HG02852 (cell line): ENCODE measurements at regions not wholly inside any gene's neighbourhood (a gene's known extent, or its start where the extent isn't known, plus 50 kb on each side); places are given as distances from the start of the nearest gene placed in this dataset.
"Not testable (repeated sequence)": the region's sequence is repeated elsewhere in the genome, so short reads cannot be mapped to it uniquely, and the experiment has no call there.

ENCODE experiments used
- ATAC-seq: cut with Tn5 transposase; IDR thresholded peaks from one replicate; pipeline ENCODE4 v1.9.1; 2021; ENCODE audit warnings: mild to moderate bottlenecking, moderate library complexity; ENCODE audit not compliant: unreplicated experiment

DNA sequence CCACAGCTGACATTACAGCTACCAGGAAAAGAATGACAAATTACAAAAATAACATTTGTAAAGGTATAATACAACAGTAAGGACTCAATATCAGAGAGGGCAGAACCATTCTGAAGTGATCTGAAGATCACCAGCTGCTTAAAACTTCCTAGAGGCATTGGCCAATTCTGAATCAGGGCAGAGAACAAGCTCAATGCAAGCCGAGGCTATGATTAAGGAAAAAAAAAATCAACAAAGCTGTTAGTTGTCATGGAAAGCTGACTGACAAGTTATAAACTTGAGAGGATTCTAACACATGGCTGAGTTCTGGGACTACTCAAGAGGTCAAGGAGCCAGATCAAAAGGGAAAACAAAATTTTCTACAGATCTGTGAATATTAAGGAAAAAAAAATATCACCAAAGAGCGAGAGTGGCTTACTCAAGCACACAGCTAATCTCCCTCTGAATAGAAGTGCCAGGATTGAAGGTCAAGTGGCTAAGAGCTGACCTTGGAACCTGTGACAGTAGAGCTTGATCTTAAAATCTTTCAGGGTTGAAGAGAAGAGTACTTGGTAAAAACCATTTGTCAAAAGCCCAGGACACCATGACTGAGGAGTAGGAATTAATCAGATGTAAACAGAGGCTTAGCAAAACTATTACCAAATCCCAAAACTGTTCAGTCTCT, 383.4 kb downstream of the USP25 start:
- no peak for ATAC-seq

DNA sequence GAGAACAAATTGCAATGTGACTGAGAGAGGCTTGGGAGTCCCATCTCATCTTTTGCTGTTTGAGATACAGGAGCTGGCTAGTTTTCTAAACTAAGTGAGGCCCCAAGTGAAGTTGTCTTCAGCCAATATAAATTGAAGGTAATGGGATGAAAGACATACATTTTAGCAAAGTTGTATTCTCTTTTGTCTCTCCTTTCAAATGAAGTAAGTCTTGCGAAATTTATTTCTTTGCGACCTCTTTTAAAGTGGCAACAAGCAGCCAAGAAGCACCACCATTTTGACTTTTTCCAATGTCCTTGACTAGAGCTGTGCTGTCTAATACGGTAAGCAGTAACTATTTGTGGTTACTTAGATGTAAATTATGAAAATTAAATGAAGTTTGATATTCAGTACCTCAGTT, 385.7 kb downstream of the USP25 start:
- no peak for ATAC-seq

DNA sequence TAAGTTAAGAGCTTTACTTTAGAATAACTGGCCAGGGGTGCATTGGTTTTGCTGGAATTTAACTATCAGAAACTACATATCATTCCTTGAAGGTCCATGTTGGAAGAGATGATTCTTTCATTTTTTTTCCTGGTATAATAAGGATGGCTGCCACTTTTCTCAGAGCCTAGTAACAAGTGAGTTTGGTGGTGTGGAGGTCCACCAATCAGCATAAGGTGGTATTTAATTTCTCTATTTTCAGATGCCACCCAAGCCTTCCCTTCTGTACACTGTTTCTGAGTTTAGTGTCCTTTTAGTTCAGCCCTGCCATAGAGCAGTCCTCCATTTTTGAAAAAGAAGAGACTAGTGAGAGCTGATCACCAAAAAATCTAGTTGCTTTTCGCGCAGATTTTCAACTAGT, 386.3 kb downstream of the USP25 start:
- no peak for ATAC-seq

DNA sequence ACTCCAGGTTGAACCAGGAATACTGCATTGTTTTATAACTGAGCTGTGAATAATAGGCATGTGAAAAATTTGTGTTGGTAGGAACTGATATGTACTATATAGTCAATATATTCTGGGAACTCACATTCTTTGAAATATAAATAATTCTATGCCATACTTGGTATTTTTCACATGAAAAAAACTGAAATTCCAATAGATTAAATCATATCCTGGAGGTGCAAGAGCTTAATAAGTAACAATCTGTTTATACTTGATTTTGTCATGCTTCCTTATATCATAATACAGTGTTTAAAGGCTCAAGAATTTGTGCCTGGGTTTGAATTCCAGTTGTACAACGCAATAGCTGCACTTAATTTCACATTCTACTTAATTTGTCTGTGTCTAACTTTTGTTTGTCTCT, 387.0 kb downstream of the USP25 start:
- no peak for ATAC-seq

DNA sequence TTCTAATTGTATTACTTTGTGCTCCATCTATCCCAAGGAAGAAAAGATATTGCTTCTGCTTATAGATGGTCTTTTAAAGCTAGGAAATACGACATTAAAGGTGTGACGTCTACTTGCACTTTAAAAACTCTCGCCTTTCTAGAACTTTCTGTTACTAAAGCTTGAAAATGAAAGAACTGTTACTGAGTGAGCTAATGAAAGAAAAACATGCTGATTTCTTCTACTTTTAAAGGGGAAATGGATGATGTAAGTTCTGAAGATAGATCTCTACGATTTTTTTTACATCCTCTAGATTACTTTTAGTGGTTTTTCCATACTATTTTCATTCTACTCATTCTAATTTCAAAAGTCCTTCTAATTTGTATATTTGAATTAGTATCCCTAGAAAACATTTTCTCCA, 387.5 kb downstream of the USP25 start:
- no peak for ATAC-seq

DNA sequence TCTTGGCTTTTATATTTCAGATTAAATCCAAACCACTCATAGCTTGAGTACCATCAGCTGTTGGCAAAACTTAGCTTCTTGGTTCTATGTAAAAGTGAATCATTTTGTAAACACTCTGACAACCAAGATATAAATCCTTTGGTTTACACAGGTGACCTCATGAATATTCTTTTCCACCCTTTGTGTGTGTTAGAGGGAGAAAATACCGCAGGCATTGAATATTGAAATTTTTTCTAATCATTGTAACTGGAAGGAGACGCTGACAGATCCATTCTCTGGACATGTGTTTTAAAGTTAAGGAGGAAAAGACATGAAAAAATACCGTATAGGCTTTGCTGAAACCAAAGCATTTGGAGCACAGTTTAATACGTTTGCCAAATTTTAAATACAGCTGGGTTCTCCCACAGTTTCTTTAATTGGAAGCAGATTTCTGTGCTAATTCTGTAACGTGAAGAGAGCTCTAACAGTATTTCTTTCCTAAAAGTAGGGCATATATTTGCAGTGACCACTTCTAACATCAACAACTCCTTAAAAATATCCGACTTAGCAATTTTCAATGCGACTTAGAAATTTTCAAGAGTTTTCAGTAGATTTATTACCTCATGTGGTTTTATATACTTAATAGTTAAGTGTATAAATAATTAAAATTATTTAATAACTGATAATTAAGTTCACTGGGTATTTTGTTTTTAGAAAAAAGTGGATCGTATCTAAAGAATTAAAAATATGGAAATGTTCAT, 388.2 kb downstream of the USP25 start:
- ATAC-seq: no peak

DNA sequence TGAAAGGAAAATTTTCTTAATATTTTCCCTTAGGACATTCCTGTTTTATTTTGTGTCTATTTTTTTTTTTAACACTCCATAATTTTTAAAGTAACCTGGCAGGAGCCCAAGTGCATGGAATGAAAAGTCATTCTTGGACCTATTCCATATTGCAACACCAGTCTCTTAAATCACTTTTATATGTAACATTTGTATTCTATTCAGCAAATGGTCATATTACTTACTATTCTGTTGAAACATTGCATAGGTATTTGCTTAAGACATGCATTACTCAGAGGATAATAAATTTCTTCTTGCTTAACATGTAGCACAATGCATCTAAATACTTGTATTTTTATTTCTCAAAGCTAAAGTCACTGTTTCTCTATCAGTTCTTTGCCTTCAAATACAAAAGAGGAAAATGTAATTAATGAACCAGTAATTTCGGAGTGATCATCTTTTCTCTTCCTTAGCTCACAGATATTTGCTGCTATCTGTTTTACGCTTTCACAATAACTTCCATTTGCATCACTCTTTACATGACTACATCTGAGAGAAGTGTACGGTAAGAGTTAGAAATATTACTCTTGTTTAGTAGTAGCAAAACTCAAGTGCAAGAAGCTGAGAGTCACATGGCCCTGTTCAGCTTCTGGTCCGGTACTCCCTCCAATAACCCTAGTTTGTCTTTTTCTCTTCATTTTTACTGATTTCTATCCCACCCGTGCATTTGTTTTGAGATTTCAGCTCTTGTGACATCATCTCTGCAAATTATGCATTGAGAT, 394.8 kb downstream of the USP25 start:
- no peak for ATAC-seq

DNA sequence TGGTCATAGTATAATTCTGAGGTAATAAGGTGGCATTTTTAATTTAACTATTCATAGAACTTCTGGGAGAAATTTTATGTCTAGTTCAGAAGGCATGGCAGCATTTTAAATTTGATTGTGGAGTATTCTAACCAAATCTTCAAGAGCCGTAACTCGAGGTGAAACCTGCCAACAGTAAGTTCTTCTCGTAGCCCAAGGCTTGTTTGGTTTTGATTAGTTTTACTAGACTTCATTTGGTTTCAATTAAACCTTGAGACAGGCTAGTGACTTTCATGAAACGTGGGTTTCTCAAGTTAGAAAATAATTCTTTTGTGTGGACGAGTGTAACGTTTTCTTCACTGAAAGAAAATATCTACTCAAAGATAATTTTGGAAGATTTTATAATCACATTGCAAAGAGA, 395.5 kb downstream of the USP25 start:
- no peak for ATAC-seq

DNA sequence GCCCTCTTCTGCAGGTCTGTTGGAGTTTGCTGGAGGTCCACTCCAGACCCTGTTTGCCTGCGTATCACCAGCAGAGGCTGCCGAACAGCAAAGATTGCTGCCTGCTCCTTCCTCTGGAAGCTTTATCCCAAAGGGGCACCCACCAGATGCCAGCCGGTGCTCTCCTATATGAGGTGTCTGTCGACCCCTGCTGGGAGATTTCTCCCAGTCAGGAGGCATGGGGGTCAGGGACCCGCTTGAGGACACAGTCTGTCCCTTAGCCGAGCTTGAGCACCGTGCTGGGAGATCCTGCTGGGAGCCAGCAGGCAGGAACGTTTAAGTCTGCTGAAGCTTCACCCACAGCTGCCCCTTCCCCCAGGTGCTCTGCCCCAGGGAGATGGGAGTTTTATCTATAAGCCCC, 402.7 kb downstream of the USP25 start:
- ATAC-seq: not testable (repeated sequence)

DNA sequence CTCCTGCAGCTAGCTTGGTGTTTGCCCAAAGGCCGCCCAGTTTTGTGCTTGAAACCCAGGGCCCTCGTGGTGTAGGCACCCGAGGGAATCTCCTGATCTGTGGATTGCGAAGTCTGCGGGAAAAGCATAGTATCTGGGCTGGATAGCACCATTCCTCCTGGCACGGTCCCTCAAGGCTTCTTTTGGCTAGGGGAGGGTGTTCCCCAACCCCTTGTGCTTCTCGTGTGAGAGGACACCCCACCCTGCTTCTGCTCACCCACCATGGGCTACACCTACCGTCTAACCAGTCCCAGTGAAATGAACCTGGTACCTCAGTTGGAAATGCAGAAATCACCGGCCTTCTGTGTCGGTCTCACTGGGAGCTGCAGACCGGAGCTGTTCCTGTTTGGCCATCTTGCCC, 403.5 kb downstream of the USP25 start:
- ATAC-seq: no peak

DNA sequence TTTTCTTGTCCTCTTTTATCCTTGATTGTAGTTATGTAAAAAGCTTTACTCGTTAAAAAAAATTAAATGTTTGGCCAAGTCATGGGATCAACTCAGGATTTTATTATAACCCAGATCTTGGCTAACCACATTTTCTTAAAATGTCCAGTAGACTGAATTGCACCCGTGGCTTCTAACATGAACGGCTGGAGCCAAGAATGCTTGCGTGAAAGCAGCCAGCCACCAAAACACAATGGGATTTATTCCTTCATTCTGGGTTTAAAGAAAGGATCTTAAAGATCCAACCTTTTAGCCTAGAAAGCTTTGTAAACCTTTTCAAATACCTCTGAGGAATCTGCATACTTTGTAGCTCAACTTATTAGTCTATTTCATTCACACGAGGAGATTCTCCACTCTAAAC, 404.4 kb downstream of the USP25 start:
- no peak for ATAC-seq

DNA sequence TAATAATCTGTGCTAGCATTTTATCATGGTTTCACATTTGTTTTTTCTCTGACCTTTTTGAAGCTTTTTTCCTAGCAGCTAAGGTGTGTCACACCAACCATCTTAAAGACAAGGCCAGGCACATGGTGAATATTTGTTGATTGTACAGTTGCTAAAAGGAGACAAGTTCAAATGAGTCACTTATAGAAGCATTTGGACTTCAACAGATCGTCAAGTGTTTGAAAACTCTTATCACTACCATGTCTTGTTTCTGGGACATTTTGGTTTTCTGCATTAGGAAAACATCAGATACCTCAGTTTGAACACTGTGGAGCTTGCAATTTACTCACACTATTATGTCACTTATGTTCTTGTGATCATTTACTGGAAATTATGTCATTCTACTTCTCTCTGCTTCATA, 407.3 kb downstream of the USP25 start:
- ATAC-seq: no peak

DNA sequence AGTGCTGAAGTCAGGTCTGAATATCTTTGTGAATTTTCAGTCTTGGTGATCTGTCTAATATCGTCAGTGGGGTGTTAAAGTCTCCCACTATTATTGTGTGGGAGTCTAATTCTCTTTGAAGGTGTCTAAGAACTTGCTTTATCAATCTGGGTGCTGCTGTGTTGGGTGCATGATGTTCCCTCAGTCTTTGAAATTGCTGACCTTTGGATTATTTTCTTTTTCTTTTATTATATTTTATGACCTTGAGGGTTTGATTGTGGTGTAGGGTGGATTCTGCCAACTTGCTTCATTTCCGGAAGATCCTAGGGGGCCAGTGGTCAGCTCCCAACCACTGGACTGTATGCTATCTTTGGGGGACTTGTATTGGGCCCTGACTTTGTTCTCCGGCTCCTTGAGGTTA, 415.3 kb downstream of the USP25 start:
- no peak for ATAC-seq

DNA sequence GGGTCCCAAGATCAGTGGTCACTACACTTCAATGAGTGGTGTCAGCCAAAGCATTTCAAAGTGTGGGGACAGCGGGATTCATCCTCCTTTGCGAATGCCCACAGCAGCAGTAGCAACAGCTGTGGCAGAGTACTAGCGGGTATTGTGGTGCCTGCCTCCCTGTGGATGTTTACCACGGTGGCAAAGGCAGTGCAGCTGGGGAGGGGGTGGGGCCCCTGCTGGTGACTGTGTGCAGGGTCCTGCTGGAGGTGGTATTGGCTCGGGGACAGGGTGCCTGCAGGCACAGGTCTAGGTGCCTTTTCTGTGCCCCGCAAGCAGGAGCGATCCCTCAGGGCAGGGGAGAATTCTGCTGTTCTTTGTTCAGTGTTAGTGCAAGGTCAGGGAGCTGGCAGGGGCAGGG, 415.7 kb downstream of the USP25 start:
- no peak for ATAC-seq

DNA sequence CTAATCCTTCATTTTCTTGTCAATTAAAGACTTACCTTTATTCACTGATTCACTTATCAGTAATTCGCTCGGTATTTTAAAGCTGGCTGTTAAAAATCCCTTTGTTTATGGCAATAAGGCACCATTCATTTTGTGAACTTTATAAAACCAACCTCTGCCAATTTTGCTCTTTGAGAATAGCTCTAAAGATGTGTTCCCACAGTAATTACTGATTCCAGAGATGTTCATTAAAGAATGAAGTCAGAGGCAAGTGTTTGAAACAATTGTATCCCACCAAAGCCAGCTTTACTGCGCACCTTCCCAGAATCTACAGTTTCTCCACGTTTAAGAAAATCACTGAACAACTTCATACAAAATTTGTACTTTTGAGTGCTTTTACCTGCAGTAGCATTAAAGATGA, 424.5 kb downstream of the USP25 start:
- no peak for ATAC-seq

DNA sequence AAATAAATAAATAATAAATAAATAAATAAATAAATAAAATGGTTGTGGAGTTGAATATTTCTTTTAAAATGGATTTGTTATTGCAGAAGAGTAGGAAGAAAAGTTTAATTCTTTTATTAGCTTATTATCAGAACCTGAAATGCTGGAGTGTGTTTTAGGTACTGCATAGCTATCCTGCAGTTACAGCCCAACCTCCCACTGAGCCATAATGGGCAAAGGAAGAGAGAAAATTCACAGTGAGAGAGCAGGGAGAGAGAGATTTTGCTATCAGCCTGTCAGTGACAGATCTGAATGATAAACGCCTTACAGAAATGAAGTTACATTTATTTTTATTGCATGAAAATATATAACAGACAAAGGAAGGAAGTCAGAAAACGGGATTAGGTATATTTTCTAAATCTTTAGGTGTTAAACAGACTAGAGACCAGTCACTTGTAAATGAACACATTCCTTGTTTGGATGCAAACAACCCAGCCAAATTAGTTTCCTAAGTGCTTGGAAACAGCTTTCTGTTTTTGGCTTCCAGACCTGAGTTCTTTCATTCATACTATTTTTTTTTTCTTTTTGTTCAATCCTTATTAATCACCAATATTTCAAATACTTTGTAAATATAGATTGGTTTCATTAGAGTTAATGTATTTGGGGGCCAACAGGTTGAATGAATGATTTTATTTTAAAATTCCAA, 425.3 kb downstream of the USP25 start:
- ATAC-seq: no peak

DNA sequence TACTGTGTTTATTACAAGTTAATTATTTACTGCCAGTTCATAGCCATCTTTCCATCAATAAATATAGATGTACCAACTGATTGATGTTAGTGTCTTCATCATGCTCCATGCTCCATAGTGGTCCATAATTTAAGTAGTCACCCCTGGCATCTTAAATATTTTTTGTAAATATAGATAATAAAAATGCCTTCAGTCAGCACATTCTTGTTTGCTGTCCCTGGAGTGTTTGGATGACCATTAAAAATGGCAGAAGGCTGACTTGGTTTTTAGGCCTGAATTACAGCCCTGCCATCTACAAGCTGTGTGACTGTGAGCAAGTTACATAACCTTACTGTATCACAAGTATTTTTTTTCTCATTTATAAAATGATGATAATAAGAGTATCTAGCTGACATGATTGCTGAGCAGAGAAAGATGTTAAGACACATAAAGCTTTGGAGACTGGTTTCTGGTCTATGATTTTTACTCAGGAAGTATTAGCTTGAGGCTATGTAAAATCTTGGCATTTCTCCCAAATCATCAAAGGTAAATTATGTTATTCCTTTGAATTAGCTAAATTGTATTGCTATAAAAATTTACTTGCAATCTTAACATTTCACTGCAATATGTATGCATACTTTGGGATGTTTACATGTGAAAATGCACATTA, 427.2 kb downstream of the USP25 start:
- ATAC-seq: no peak

DNA sequence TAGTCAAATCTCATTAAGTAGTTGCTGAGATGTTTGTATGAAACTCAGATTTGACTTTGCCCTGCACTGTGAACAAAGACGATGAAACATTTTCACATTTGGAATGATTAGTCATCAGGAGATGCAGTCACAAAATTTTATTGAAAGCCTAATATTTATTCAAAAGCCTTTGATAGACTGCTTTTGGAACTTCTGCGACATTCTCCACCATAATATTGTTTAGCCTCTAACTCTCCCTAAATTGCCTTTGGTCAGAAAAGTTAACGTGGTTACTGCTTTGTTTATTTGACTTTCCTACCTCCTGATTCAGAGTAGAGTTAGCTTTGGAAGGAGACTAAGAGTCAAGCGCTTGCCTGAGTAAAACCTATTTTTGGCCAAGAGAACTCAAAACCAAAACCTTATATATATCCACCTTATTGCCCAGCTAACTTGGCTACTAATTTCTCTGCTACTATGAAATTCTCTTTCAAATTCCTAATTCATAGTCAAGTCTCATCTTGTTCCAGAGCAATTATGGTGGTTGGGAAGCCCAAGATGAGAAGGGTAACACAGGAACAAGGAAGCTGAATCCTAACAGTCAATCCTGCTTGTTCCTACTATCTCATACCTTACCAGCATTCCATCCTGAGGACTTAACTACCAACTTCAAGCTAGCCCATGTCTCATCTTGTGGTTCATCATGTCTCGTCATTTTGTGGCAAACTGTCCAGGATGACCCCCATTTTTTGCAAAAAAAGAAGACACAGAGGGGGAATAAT, 429.6 kb downstream of the USP25 start:
- ATAC-seq: no peak

DNA sequence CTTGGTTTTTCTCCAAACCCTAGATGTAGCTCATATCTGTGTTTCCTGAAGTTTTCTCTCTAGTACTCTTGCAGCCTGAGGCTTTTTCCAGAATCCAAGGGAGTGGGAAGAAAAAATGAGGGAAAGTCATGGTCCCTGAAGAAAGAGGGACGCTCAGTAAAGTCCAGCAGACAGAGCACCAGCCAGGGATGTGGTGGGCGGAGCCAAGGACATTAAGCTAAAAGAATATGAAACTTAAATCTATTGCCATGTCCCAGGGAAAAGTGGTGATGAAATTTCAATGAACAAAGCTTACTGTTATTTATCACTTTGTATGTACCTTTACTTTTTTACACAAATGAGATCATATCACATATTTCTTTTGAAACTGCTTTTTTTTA, 430.2 kb downstream of the USP25 start:
- ATAC-seq: no peak

DNA sequence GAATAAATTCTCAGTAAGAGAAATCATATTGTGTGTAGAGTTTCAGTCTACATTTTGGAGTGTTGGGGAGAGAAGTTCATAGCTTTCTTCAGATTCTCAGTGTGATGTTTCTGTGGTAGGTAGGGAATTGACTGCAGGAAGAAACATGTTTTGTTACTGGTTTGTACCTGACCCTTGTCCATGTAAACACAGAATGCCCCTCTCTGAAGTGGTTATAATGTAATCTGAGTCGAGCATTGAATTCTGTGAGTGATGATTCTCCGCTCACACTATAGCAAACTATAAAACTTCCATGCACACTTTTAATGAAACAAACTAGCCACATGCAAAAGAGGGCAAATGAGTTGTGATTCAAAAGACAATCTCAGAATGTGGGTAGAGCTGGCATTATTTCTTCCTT, 433.2 kb downstream of the USP25 start:
- no peak for ATAC-seq
